PC-3 (cell line): ENCODE measurements at regions not wholly inside any gene's neighbourhood (a gene's known extent, or its start where the extent isn't known, plus 50 kb on each side); places are given as distances from the start of the nearest gene placed in this dataset.

Experiments
- ATAC-seq: fragments of 200-7000 bp; cut with Tn5 transposase; 2 replicates; pipeline ENCODE4 v1.9.1; 2020; ENCODE audit warnings: mild to moderate bottlenecking, moderate library complexity
- BruUV-seq: library from RNA; stranded (reverse); fragments of 400-500 nt; replicated peaks from 2 replicates; lab custom pipeline; 2021; lab: Mats Ljungman, UMichigan
- CTCF ChIA-PET: fragments of 300-600 bp; sonication (Branson Sonifier 250); formaldehyde crosslinking; loops from one replicate; lab custom pipeline; 2022; ENCODE audit warnings: antibody characterized with exemption; lab: Charles Lee
- POLR2A ChIA-PET: fragments of 300-600 bp; sonication (Branson Sonifier 250); formaldehyde crosslinking; loops from one replicate; lab custom pipeline; 2022; ENCODE audit warnings: antibody characterized with exemption; ENCODE audit not compliant: unreplicated experiment; lab: Charles Lee
- DNase-seq: peaks from one replicate; pipeline ENCODE4 v3.0.0-alpha.2; 2015
- H2AFZ ChIP-seq: fragments of 300-600 bp; sonication (generic); 2 replicates; pipeline ENCODE4 v1.6.0; 2016; ENCODE audit warnings: antibody characterized with exemption, low read length
- H3F3A ChIP-seq: fragments of 300-600 bp; sonication (generic); one replicate; pipeline ENCODE4 v1.6.0; 2017; ENCODE audit warnings: antibody characterized with exemption, low read length, control low read depth, mild to moderate bottlenecking; ENCODE audit not compliant: unreplicated experiment
- H3K27ac ChIP-seq: fragments of 300-600 bp; sonication (generic); 2 replicates; pipeline ENCODE4 v1.5.1; 2016; ENCODE audit warnings: mild to moderate bottlenecking, low read length
- H3K27me3 ChIP-seq: fragments of 300-600 bp; sonication (generic); 2 replicates; pipeline ENCODE4 v1.6.1; 2016; ENCODE audit warnings: low read length, mixed read lengths
- H3K36me3 ChIP-seq: fragments of 300-600 bp; sonication (generic); 2 replicates; pipeline ENCODE4 v1.6.1; 2016; ENCODE audit warnings: low read depth, mixed run types, low read length, mixed read lengths
- H3K4me1 ChIP-seq: fragments of 300-600 bp; sonication (generic); 2 replicates; pipeline ENCODE4 v1.5.1; 2016; ENCODE audit warnings: low read length; ENCODE audit not compliant: insufficient read depth
- H3K4me2 ChIP-seq: fragments of 300-600 bp; sonication (generic); 2 replicates; pipeline ENCODE4 v1.6.0; 2016; ENCODE audit warnings: low read length
- H3K4me3 ChIP-seq: fragments of 300-600 bp; sonication (generic); 2 replicates; pipeline ENCODE4 v1.5.1; 2016; ENCODE audit warnings: mild to moderate bottlenecking, low read length, mixed read lengths
- H3K79me2 ChIP-seq: fragments of 300-600 bp; sonication (generic); 2 replicates; pipeline ENCODE4 v1.6.1; 2017; ENCODE audit warnings: low read length, mixed read lengths
- H3K9ac ChIP-seq: fragments of 300-600 bp; sonication (generic); 2 replicates; pipeline ENCODE4 v1.6.0; 2016; ENCODE audit warnings: mild to moderate bottlenecking, low read length
- H3K9me2 ChIP-seq: fragments of 300-600 bp; sonication (generic); replicated peaks from 2 replicates; pipeline ENCODE4 v1.6.1; 2016; ENCODE audit warnings: mixed run types, low read length, mixed read lengths
- H3K9me3 ChIP-seq: fragments of 300-600 bp; sonication (generic); 2 replicates; pipeline ENCODE4 v1.6.1; 2016; ENCODE audit warnings: low read length, mixed read lengths
- H4K20me1 ChIP-seq: fragments of 300-600 bp; sonication (generic); 2 replicates; pipeline ENCODE4 v1.6.1; 2016; ENCODE audit warnings: low read length, mixed read lengths
- CTCF ChIP-seq: fragments of 300-600 bp; sonication (generic); conservative IDR thresholded peaks from 2 replicates; pipeline ENCODE4 v1.5.1; 2017; ENCODE audit warnings: antibody characterized with exemption, low read depth, mild to moderate bottlenecking, low read length
- EZH2 ChIP-seq: fragments of 300-600 bp; sonication (generic); IDR thresholded peaks from one replicate; pipeline ENCODE4 v1.6.1; 2017; ENCODE audit warnings: antibody characterized with exemption, mild to moderate bottlenecking, low read length; ENCODE audit not compliant: unreplicated experiment
- EZH2phosphoT487 ChIP-seq: fragments of 300-600 bp; sonication (generic); IDR thresholded peaks from 2 replicates; pipeline ENCODE4 v1.6.1; 2018; ENCODE audit warnings: mild to moderate bottlenecking, antibody characterized with exemption, low read length, borderline replicate concordance
- intact Hi-C: fragments of 100-400 bp; cut with micrococcal nuclease; formaldehyde crosslinking; loops from 2 replicates; pipeline ENCODE4 v1.9.0; 2023

GRCh38 chr11:23865341-23865975, 631.4 kb upstream of the LUZP2 start:
- H3K4me3 ChIP-seq, result peak overlapping the region; percentile 29; the same call in 1 of the 2 replicates
- DNase-seq (peak; percentile 68), ATAC-seq (peak; percentile 19; the same call in 1 of the 2 replicates)
- CTCF ChIA-PET, result no interaction called here
- H3K79me2 ChIP-seq, result no peaks in the 10 kb centered on the region
- no peaks in the 10 kb centered on the region for H4K20me1 ChIP-seq
- POLR2A ChIA-PET, result no interaction called here
- H3K9ac ChIP-seq, result no peak overlapping the region
- no peak for TF ChIP-seq CTCF
- no peak for TF ChIP-seq EZH2phosphoT487
- no peak for TF ChIP-seq EZH2
- peaks cover 22% of the 10 kb centered on the region for H3K4me1 ChIP-seq
- H2AFZ ChIP-seq, result no peak overlapping the region
- no peaks in the 10 kb centered on the region for H3K27me3 ChIP-seq
- H3F3A ChIP-seq, result no peaks in the 10 kb centered on the region
- BruUV-seq, result no TSS peak
- peak overlapping the region; percentile 72 for H3K27ac ChIP-seq
- intact Hi-C loops, result no loop called here
- H3K36me3 ChIP-seq, result no peaks in the 10 kb centered on the region
- H3K9me3 ChIP-seq, result 0 out of 2 replicates have a peak, but pooled peaks cover 4% of the 10 kb centered on the region
- H3K9me2 ChIP-seq, result no peaks in the 10 kb centered on the region
- peak overlapping the region; percentile 64 for H3K4me2 ChIP-seq

GRCh38 chr11:23866641-23867040, 630.2 kb upstream of the LUZP2 start:
- 0 out of 2 replicates have a peak, but pooled peaks cover 4% of the 10 kb centered on the region for H3K9me3 ChIP-seq
- no peaks in the 10 kb centered on the region for H4K20me1 ChIP-seq
- peak overlapping the region; percentile 72 for H3K27ac ChIP-seq
- TF ChIP-seq EZH2 (no peak), CTCF (no peak), EZH2phosphoT487 (no peak)
- CTCF ChIA-PET, result no interaction called here
- POLR2A ChIA-PET, result no interaction called here
- no peak overlapping the region for H3K9ac ChIP-seq
- no peaks in the 10 kb centered on the region for H3K27me3 ChIP-seq
- peak overlapping the region; percentile 29; the same call in 1 of the 2 replicates for H3K4me3 ChIP-seq
- no peaks in the 10 kb centered on the region for H3F3A ChIP-seq
- BruUV-seq, result no TSS peak
- intact Hi-C loops, result loop anchor here (1.0 to 2.0 kb wide), 3 partner anchors 127 to 854 kb away; no protein-coding TSS in a partner anchor
- DNase-seq (peak; percentile 93), ATAC-seq (peak; percentile 91)
- no peaks in the 10 kb centered on the region for H3K9me2 ChIP-seq
- H2AFZ ChIP-seq, result no peak overlapping the region
- peak overlapping the region; percentile 64 for H3K4me2 ChIP-seq
- H3K79me2 ChIP-seq, result no peaks in the 10 kb centered on the region
- no peaks in the 10 kb centered on the region for H3K36me3 ChIP-seq
- H3K4me1 ChIP-seq, result peaks cover 22% of the 10 kb centered on the region

GRCh38 chr11:23869671-23870070, 627.2 kb upstream of the LUZP2 start:
- Histone ChIP-seq H3F3A (no peaks in the 10 kb centered on the region), H3K4me1 (peaks cover 22% of the 10 kb centered on the region), H3K27me3 (no peaks in the 10 kb centered on the region), H3K4me2 (no peak overlapping the region), H3K9me3 (0 out of 2 replicates have a peak, but pooled peaks cover 4% of the 10 kb centered on the region), H3K79me2 (no peaks in the 10 kb centered on the region), H4K20me1 (no peaks in the 10 kb centered on the region), H3K27ac (no peak overlapping the region), H3K4me3 (no peak overlapping the region), H3K9ac (no peak overlapping the region), H3K9me2 (no peaks in the 10 kb centered on the region), H2AFZ (no peak overlapping the region), H3K36me3 (no peaks in the 10 kb centered on the region)
- no TSS peak for BruUV-seq
- POLR2A ChIA-PET, result no interaction called here
- no peak for ATAC-seq
- DNase-seq, result no peak
- CTCF ChIA-PET, result no interaction called here
- TF ChIP-seq EZH2phosphoT487, result no peak
- no peak for TF ChIP-seq EZH2
- TF ChIP-seq CTCF, result no peak
- intact Hi-C loops, result no loop called here
